ENCODE measurements at regions not wholly inside any gene's neighbourhood (a gene's known extent, or its start where the extent isn't known, plus 50 kb on each side); places are given as distances from the start of the nearest gene placed in this dataset.
"Not testable (repeated sequence)": the region's sequence is repeated elsewhere in the genome, so short reads cannot be mapped to it uniquely, and the experiment has no call there.

- in situ Hi-C loops (cut with HindIII; ENCODE audit: low pct_ligation_motif_present, low pct_unique_long_range_greater_than_20kb, low sequenced_read_pairs) = no loop called here
- no peak for DNase-seq
Measured at GRCh38 chr6:139473731-139474130, 99.3 kb upstream of the CITED2 start.

- in situ Hi-C loops (cut with HindIII; ENCODE audit: low pct_ligation_motif_present, low pct_unique_long_range_greater_than_20kb, low sequenced_read_pairs) = no loop called here
- no peak for DNase-seq
Measured at GRCh38 chr6:139473231-139473701, 98.8 kb upstream of the CITED2 start.

GRCh38 chr6:139472351-139473015 lies 98.0 kb upstream of the CITED2 start:
- DNase-seq = no peak
- in situ Hi-C loops (cut with HindIII; ENCODE audit: low pct_ligation_motif_present, low pct_unique_long_range_greater_than_20kb, low sequenced_read_pairs) = no loop called here

GRCh38 chr6:139470997-139471396 lies 96.5 kb upstream of the CITED2 start:
- no peak for DNase-seq
- in situ Hi-C loops (cut with HindIII; ENCODE audit: low pct_ligation_motif_present, low pct_unique_long_range_greater_than_20kb, low sequenced_read_pairs) = no loop called here

- in situ Hi-C loops (cut with HindIII; ENCODE audit: low pct_ligation_motif_present, low pct_unique_long_range_greater_than_20kb, low sequenced_read_pairs) = no loop called here
Measured at GRCh38 chr6:139468178-139468819, 93.9 kb upstream of the CITED2 start.

GRCh38 chr6:139457476-139457875 lies 83.0 kb upstream of the CITED2 start:
- DNase-seq = no peak
- in situ Hi-C loops (cut with HindIII; ENCODE audit: low pct_ligation_motif_present, low pct_unique_long_range_greater_than_20kb, low sequenced_read_pairs) = no loop called here

More at GRCh38 chr6:139468178-139468819, 93.9 kb upstream of the CITED2 start:
- DNase-seq = no peak

- in situ Hi-C loops (cut with HindIII; ENCODE audit: low pct_ligation_motif_present, low pct_unique_long_range_greater_than_20kb, low sequenced_read_pairs) = no loop called here
- DNase-seq = no peak
Measured at GRCh38 chr6:139452148-139452876, 77.9 kb upstream of the CITED2 start.

GRCh38 chr6:139449611-139450000 lies 75.2 kb upstream of the CITED2 start:
- no peak for DNase-seq
- in situ Hi-C loops (cut with HindIII; ENCODE audit: low pct_ligation_motif_present, low pct_unique_long_range_greater_than_20kb, low sequenced_read_pairs) = no loop called here

GRCh38 chr6:139448998-139449610 lies 74.7 kb upstream of the CITED2 start:
- no peak for DNase-seq
- in situ Hi-C loops (cut with HindIII; ENCODE audit: low pct_ligation_motif_present, low pct_unique_long_range_greater_than_20kb, low sequenced_read_pairs) = no loop called here

- in situ Hi-C loops (cut with HindIII; ENCODE audit: low pct_ligation_motif_present, low pct_unique_long_range_greater_than_20kb, low sequenced_read_pairs) = no loop called here
- no peak for DNase-seq
Measured at GRCh38 chr6:139448051-139448649, 73.7 kb upstream of the CITED2 start.

- in situ Hi-C loops (cut with HindIII; ENCODE audit: low pct_ligation_motif_present, low pct_unique_long_range_greater_than_20kb, low sequenced_read_pairs) = no loop called here
- DNase-seq = no peak
Measured at GRCh38 chr6:139447656-139447975, 73.2 kb upstream of the CITED2 start.

- DNase-seq = no peak
- in situ Hi-C loops (cut with HindIII; ENCODE audit: low pct_ligation_motif_present, low pct_unique_long_range_greater_than_20kb, low sequenced_read_pairs) = no loop called here
Measured at GRCh38 chr6:139446768-139447655, 72.6 kb upstream of the CITED2 start.

GRCh38 chr6:139446138-139446715 lies 71.8 kb upstream of the CITED2 start:
- in situ Hi-C loops (cut with HindIII; ENCODE audit: low pct_ligation_motif_present, low pct_unique_long_range_greater_than_20kb, low sequenced_read_pairs) = no loop called here
- no peak for DNase-seq

- in situ Hi-C loops (cut with HindIII; ENCODE audit: low pct_ligation_motif_present, low pct_unique_long_range_greater_than_20kb, low sequenced_read_pairs) = not testable (repeated sequence)
Measured at GRCh38 chr6:139444273-139444787, 69.9 kb upstream of the CITED2 start.

GRCh38 chr6:139443231-139444112 lies 69.0 kb upstream of the CITED2 start:
- DNase-seq = no peak
- in situ Hi-C loops (cut with HindIII; ENCODE audit: low pct_ligation_motif_present, low pct_unique_long_range_greater_than_20kb, low sequenced_read_pairs) = no loop called here

More at GRCh38 chr6:139444273-139444787, 69.9 kb upstream of the CITED2 start:
- DNase-seq = not testable (repeated sequence)

GRCh38 chr6:139442188-139442671 lies 67.8 kb upstream of the CITED2 start:
- in situ Hi-C loops (cut with HindIII; ENCODE audit: low pct_ligation_motif_present, low pct_unique_long_range_greater_than_20kb, low sequenced_read_pairs) = no loop called here
- DNase-seq = no peak

Data from ACHN (cell line).